ENCODE measurements at regions not wholly inside any gene's neighbourhood (a gene's known extent, or its start where the extent isn't known, plus 50 kb on each side); places are given as distances from the start of the nearest gene placed in this dataset.

DNA sequence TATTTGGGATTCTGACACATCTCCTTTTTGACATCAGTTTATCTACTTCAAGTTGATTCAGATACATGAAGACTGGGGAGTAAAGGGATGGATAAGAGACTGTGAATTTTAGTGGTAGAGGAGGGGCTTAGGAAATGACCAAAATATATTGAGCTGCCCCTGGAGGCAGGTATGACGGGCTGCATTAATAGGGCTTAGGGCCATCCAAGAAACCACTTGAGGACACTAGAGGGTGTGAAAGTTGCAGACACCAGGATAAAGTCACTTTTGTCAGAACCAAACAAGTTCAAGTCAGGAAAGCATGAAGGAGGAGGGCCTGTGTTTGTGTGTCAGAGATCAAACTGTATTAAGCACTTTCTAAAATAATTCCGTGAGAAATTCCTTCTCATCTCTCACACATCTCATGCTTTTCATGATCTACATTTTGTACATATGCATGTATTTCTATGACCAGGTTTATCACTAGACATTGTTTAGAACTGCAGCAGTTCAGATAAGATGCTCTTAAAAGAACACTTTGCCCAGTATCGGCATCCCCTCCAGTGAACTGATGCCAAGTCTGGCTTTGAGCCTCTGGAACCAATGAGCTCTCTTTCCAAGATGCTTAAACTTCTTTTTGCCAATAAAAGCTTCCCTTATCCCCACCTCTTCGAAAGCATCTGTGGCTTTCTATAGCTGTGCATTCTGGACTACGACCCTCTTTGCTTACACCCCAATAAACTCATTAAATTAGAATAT lies 136.9 kb downstream of the SLC38A1 start:
- DNase-seq = no peak

DNA sequence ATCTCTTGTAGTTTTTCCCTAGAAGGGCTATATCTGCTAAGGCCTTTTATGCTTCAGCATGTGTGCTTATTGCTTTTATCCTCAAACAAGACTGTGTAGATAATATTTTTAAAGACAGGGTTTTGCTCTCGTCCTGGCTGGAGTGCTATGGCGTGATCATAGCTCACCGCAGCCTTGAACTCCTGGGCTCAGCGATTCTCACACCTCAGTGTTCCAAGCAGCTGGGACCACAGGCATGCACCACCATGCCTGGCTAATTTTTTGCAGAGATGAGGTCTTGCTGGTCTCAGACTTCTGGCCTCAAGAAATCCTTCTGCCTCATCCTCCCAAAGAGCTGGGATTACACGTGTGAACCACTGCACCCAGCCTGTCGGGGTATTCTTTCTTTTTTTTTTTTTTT lies 137.3 kb upstream of the SCAF11 start:
- no peak for DNase-seq

DNA sequence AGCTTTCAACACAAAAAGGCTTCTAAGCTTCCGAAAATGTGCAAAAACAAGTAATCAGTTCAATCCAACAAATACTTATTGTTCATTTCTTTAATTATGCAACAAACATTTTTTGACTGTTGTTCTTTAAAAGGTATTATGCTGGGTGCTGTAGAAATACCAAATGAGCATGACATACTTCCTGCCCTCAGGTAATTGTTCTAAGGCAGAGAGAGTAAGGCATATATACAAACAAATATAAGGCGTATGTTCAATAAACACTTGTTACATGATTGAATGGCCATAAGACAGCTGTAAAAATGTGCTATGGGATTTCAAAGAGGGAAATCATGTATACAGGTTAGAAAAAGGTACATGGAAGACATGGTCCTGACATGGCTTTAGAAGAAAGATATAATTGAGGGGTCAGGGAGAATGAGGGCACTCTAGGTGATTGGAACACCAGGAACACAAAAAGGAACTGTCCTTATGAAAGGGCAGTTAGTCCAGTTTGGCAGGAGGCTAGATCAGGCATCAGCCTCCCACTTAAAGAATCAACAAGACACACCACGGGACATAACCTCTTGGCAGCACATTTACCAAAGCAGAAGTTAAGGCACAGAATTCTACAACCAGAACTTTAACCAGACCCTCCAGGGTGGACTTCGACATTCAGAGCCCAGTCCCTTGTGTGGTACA lies 135.8 kb upstream of the SCAF11 start:
- DNase-seq = no peak

DNA sequence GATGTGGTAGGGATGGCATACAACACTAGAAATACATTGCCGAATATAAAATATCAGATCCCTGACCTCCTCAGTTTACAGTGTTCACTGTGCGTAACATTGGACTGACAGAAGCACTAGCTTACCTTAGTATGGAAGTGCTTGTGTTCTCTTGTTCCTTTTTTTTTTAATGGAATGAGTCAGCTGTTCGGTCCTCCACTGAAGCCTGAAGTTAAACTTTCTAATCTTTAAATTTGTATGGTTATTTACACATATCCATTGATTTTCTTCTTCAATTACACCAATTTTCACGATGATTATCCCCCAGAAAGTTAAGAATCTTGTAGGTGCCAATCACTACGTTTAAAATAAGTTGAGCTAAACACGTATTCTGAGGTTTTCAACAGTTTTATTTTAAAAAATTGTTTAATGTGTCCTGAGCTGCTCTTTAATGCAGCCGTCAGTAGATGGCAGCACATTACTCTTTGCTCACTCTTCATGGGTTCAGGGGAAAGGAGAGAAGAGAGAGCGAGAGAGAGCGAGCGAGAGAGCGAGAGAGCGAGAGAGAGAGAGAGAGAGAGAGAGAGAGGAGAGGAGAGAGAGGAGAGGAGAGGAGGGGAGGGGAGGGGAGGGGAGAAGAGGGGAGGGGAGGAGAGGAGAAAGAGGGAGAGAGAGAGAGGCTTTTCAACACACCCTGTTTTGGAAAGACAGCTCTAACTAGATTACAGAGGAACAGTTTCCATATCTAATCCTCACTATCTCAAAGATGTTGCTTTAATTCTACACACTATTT lies 134.7 kb upstream of the SCAF11 start:
- peak; percentile 5 to 56 for DNase-seq

DNA sequence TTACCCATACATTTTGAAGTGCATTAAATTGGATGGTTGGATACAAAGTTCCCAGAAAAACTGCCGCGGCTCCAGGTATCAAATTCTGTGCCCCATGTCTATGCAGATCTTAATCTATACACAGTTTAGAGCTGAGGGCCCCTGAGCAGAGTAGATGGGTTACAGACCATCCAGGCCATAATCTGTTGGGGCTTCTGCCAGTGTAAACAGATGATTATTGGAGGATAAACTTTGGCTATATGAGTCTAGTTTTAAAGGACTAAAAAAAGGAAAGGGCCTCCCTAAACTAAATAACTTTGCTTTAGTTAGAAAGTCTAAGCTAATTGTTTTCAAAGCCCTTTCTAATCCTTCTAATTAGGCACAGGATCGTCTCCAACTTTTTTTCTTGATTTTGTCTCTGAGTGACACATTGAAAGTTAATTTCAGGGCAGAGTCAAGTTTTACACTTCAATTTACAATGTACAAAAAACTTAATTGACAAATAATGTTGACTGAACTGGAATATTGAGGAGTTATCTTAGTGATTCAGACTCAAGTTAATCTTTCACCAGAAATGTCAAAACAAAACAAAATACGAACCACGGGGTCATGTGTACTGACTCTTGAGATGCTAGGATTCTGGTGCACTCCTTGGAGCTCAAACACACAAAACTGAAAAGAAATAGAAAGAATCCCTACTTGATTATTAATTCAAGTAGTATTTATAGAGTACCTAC lies 133.9 kb upstream of the SCAF11 start:
- DNase-seq = no peak

DNA sequence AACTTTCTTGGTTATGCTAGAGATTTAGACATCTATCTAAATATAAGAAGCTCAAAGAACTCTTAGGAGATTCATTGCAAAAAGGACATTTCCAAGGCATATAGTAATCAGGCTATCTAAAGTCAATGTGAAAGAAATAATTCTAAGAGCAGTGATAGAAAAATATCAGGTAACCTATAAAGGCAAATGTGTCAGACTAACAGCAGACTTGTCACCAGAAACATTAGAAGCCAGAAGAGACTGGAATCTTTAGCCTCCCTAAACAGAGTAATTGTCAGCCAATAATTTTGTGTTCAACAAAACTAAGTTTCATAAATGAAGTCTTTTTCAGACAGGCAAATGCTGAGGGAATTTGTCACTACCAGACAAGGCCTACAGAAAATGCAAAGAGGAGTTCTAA lies 122.0 kb upstream of the SCAF11 start:
- DNase-seq = no peak

DNA sequence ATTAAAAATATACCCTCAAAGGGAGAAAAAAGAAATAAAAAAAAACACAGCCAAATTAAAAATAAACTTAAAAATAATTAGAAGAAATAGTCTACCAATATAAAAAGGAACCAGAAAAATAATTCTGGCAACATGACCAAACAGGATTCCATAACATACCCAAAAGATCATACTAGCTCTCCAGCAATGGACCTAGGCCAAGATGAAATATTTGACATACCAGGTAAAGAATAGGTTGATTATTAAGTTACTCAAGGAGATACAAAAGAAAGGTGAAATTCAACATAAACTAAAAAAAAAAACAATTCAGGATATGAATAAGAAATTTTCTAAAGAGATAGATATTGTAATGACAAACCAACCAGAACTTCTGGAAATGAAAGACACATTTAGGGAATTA lies 121.3 kb upstream of the SCAF11 start:
- no peak for DNase-seq

DNA sequence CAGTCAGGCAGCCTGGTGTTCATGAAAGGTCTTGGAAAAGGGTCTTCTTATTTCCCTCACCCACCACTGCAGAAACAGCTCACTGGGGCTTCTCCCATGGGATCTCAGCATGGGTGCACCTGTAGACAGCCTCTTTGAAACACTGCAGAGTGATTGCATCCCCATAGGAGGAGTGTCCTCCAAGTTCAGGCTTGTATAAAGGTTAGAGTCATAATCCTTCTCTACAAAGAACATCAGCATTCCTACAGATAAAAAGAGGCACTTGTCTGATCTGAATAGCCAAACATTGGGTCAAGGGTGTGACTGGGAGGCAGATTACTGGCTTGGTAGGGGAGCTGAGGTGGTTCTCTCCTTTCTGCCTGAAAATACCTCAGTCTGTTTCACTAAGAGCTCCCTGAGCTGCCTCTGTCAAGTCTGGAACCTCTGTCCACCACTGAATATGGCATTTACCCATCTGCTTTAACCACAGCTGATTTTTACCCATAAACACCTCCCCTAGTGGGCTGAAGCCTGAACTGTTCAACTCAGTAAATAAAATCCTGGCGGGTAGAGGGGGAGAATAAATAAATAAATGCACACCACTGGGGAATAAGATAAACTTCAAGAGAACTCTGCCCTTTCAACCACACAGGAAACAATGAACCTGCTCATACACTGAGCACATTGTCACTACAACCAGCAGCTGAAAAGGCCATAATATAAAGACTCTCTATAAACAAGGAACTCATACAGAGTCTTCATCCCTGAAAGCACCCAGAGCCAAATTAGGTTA lies 120.7 kb upstream of the SCAF11 start:
- no peak for DNase-seq

DNA sequence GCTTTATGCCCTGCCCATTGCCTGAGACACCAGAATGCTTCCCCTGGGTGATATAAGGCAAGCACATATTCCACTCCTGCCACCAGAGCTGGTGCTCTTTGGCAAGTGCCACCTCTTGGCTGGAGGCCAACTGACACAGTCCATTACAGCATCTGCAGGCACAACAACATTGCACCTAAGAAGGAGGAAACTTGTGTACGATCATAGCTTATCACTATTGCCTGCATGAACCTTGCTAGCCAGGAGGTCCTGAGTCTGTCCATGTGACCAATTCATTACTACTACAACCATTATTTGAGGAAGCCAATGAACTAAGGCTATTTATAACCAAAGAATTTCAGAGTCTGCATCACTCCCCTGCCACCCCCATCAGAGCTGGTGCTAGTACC lies 119.8 kb upstream of the SCAF11 start:
- DNase-seq = no peak

DNA sequence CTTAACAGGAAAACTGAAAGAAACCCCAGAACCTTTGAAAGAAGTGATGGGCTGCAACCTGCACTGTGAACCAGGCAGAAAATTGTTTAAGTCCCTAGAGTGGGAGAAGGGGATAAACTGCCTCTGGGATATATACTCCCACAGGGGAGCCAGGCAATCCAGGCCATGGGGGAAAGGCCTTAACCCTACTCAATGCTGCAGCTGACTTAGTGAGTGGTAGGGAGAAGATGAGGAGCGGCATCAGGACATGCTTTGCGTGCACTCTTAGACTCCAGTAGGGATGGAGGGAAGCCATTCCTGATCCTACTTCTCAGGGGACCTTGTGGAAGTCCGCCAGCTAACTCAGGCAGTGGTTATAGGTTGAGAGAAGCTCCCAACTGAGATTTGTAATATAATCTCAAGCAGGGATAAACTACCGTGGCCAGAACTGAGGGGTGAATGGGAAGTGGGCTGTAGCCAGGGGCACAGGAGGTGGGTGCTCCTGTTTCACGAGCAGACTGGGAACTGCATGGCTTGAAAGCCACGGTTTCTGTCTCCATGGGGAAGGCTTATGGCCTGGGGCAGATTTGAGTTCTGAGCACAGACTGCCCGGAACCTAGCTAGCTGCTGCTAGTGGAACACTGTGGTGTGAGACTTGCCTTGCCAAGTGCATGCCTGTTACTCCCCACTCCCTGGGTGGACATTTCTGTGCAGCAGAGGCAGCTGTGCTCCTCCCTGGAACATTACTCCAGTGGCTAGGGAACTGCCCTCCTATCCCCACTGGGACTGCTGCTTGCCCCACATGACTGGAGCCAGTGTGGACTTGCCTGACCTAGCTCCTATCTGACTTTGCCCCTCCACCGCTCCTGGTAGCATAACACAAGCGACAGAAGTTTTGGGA lies 119.2 kb upstream of the SCAF11 start:
- no peak for DNase-seq

DNA sequence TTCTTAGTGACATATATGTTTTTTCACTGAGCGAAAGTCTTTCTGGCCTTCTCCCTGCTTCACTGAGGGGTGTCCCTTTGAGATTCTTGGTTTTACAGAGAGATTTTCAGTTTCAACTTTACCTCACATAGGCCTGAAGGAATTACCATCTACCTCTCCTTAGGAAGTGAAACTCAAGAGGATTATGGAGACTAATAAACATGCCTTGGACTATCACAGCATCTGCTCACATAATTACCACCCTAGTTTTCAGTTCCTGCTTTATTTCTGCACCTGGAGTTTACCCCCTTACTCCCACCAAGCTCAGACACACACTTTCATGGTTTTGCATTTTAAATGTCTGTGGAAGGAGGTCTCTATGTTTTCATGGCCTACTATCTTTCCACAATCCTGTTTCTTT lies 118.3 kb upstream of the SCAF11 start:
- DNase-seq = no peak

DNA sequence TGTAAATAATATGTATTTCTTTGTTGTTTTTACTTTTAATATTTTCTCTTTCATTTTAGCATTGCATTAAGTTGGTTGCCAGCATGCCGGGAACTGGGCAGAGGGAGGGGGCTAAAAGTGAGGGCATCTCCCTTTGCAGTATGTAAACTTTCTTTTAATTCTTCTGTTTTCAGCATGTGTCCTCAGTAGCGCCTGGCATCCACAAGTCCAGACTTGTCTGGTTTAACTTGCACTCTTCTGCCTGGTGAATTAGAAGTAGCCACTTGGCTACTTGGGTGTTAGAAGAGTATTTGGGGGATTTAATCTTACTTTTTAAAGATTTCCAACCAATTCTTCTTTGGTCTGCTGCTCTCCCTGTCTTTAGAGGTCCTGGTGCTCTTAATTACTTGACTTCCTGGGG lies 117.2 kb upstream of the SCAF11 start:
- no peak for DNase-seq

DNA sequence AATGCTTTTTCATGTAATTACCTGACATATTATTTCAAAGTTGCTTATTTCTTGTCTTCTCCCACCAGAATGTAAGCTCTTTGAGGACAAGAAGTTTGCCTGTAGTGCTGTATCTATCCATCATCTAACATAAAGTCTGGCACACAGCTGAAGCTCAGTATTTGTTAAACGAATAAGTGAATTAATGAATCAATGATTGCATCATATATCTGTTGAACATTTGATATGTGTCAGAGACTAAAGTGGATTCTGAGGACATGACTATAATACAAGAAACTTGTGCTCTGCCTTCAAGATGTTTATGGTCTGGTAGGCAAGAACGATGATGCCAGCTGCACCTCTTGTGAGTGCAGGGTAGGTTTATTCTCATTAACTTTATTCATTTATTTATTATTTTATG lies 115.4 kb upstream of the SCAF11 start:
- no peak for DNase-seq

DNA sequence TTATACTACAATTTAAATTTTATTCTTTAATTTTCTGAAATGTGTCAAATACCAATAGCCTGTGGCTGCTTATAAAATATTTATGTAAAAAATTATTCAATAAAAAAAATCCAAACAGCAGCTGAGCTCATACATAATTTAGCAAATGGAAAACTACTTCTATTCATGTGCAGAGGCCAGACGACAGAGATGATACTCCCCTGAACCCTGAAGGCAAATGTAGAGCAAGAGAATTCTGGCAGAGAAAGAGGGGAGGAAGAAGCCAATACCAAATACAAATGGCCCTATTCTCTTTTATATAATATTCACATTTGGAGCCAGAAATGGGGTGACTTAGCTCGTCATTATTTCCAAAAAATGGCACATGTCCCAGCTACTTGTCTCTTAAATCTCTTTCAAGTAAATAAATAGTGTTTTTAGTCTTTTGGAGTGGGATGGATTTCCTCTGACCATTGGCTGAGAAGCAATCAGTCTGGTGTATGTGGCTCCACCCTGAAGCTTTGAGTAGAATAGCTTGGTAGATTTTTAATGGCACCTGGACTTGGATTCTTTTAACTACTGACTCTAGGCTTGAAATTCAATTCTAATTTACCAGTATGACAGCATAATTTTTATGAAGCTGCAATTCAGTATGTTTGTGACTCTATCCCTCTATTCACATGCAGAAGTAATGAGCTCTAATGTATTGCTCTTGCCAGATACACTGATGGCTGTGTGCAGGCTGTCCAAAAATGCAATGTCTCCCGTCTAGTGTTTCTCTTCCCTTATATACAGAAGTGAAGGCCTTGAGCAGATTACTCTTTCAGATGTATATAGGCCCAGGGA lies 113.4 kb upstream of the SCAF11 start:
- no peak for DNase-seq

DNA sequence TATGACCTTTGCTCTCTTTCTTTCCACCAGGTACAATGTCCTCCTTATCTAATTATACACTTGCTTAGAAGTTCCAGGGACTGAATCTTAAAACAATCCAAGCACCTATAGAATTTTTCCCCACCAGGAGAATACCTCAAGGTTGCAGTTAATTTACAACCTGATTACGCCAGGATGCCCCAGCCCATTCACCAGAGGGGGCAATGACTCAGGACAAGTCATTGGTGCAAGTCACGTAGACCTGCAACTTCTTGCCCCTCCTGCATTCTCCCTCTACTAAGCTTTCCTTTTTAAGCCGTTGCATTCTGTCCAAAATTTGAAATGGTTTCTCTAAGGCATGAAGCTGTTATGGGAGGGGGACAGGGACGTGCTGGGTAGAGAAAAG lies 111.1 kb upstream of the SCAF11 start:
- DNase-seq = no peak

DNA sequence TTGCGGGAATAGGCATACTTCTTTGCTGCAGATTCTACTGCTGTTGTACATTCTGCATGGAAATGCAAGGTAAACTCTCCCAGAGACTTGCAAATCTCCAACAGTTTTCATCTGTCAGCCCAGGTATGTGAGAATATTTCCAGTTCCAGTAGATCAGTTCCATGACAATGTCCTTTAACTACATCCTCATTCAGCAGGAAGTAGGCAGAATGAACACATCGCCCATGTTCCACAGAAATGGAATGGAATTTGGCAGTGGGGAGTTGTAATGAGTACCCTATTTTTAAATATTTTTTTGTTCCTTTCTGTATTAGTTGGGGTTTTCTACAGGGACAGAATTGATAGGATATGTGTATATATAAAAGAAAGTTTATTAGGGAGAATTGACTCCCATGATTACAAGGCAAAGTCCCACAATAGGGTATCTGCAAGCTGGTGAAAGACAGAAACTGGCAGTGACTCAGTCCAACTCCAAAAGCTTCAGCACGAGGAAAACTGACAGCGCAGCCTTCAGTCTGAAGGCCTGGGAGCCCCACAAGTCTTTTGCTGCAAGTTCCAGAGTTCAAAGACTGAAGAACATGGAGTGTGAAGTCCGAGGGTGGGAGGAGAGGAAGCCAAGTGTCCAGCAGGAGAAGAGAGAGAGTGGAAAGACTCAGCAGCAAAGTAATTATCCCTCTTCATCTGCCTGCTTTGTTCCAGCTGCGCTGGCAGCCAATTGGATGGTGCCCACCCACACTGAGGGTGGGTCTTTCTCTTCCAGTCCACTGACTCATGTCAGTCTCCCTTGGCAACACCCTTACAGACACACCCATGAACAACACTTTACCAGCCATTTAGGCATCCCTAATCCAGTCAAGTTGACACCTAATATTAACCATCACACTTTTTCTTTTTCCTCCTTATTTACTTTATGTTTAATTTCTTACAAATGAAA lies 110.4 kb upstream of the SCAF11 start:
- DNase-seq = no peak

DNA sequence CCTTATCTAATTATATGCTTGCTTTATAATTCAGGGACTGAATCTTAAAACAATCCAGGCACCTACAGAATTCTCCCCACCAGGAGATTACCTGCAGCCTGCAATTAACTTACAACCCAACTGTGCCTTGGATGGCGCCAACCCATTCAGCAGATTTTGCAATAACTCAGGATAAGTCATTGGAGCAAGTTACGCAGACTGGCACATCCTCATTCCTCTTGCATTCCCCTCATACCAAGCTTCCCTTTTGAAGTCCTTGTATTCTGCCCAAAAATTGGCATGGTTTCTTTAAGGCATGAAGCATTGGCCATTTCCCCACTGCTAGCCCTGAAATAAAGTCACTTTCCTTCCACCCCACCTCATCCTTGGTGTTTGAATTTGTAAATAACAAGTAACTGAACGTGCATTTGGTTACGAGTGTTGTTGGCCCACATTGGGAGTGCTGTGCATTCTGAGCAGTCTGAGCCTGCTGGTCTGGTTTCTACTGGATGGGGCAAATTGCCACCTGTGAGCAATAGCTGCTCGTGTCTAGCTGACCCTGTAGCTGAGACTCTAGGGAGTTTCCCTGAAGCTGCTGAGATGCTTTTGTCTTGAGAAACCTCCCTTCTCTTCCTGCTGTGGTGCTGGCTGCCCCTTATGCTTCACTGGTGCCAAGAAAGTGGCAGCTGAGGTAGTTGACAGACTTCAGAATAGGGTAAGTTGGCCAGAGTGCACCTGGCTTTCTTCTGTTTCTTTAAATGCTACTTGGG lies 99.2 kb upstream of the SCAF11 start:
- no peak for DNase-seq

DNA sequence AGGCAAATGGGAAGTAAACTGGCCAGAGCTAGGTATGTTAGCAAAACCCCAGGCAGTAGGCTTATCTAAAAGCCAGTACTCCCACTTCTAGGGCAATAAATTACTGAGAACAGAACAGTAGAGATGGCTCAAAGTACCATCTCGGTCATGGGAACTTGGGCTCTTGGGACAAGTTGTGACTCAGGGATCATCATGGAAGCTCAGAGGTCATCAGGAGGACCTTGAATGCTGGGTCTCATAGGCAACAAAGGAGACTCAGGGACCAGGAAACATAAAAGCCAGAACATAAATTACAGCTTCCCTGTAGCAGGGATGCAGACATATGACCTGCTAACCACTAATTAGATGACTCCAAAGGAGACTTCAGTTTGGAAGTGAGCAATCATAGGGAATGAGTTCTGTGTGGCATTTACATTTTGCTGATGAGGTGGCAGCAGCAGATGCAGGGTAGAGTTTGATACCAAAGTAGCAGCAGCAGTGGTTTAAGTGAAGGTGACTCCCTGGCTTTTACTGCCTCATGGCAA lies 97.6 kb upstream of the SCAF11 start:
- no peak for DNase-seq
